ENCODE measurements at regions not wholly inside any gene's neighbourhood (a gene's known extent, or its start where the extent isn't known, plus 50 kb on each side); places are given as distances from the start of the nearest gene placed in this dataset.

- TF ChIP-seq POLR2A (IDR thresholded peaks at IDR 0.05) (no peak), CTCF (IDR thresholded peaks at IDR 0.05) (no peak)
- intact Hi-C loops (cut with DNase I): no loop called here
- Histone ChIP-seq H3K36me3 (no peaks in the 10 kb centered on the region), H3K9me3 (no peaks in the 10 kb centered on the region), H3K27ac (no peak overlapping the region), H3K4me3 (replicated peaks in 1 of 3) (no peak overlapping the region), H3K4me1 (peaks cover 0 to 3% of the 10 kb centered on the region in 2 donors), H3K27me3 (no peaks in the 10 kb centered on the region)
- WGBS, 2 donors: 90 to 99% methylated on average over 7 to 8 of the region's 8 CpGs
- DNase-seq: no peak
Measured at GRCh38 chr3:191972714-191973398, 511.9 kb downstream of the PYDC2 start.

- TF ChIP-seq POLR2A (IDR thresholded peaks at IDR 0.05) (no peak), CTCF (IDR thresholded peaks at IDR 0.05) (no peak)
- no peak overlapping the region for H3K27ac ChIP-seq
- DNase-seq: no peak
- no peak overlapping the region for H3K4me3 ChIP-seq (replicated peaks in 1 of 3)
- H3K4me1 ChIP-seq: peaks cover 0 to 3% of the 10 kb centered on the region in 2 donors
- 50 to 76% methylated on average over 2 to 5 of the region's 6 CpGs for WGBS, 2 donors
- H3K9me3 ChIP-seq: no peaks in the 10 kb centered on the region
- no peaks in the 10 kb centered on the region for H3K36me3 ChIP-seq
- intact Hi-C loops (cut with DNase I): no loop called here
- no peaks in the 10 kb centered on the region for H3K27me3 ChIP-seq
Measured at GRCh38 chr3:191973820-191974219, 512.9 kb downstream of the PYDC2 start.

- intact Hi-C loops (cut with DNase I): no loop called here
- Histone ChIP-seq H3K4me3 (replicated peaks in 1 of 3) (no peak overlapping the region), H3K27me3 (no peaks in the 10 kb centered on the region), H3K4me1 (peaks cover 0 to 3% of the 10 kb centered on the region in 2 donors), H3K36me3 (no peaks in the 10 kb centered on the region), H3K27ac (no peak overlapping the region), H3K9me3 (no peaks in the 10 kb centered on the region)
- WGBS, 2 donors: 46 to 54% methylated on average over 3 to 6 of the region's 6 CpGs
- TF ChIP-seq CTCF (IDR thresholded peaks at IDR 0.05) (no peak), POLR2A (IDR thresholded peaks at IDR 0.05) (no peak)
- DNase-seq: no peak
Measured at GRCh38 chr3:191975936-191976335, 515.0 kb downstream of the PYDC2 start.

GRCh38 chr3:191980443-191980842 lies 519.5 kb downstream of the PYDC2 start:
- 85 to 86% methylated on average over 4 of the region's 4 CpGs for WGBS, 2 donors
- no peaks in the 10 kb centered on the region for H3K36me3 ChIP-seq
- no peak overlapping the region for H3K27ac ChIP-seq
- H3K4me3 ChIP-seq (replicated peaks in 1 of 3): no peak overlapping the region
- no peak for DNase-seq
- no peaks in the 10 kb centered on the region for H3K27me3 ChIP-seq
- H3K4me1 ChIP-seq: peaks cover 0 to 3% of the 10 kb centered on the region in 2 donors
- intact Hi-C loops (cut with DNase I): no loop called here
- H3K9me3 ChIP-seq: no peaks in the 10 kb centered on the region
- TF ChIP-seq POLR2A (IDR thresholded peaks at IDR 0.05) (no peak), CTCF (IDR thresholded peaks at IDR 0.05) (no peak)

- no peak overlapping the region for H3K4me3 ChIP-seq (replicated peaks in 1 of 3)
- no peaks in the 10 kb centered on the region for H3K36me3 ChIP-seq
- no peak overlapping the region for H3K27ac ChIP-seq
- intact Hi-C loops (cut with DNase I): no loop called here
- TF ChIP-seq POLR2A (IDR thresholded peaks at IDR 0.05) (no peak), CTCF (IDR thresholded peaks at IDR 0.05) (no peak)
- DNase-seq: no peak
- H3K4me1 ChIP-seq: no peaks in the 10 kb centered on the region
- WGBS, 2 donors: 63 to 64% methylated on average over 3 of the region's 3 CpGs
- H3K27me3 ChIP-seq: no peaks in the 10 kb centered on the region
- H3K9me3 ChIP-seq: no peaks in the 10 kb centered on the region
Measured at GRCh38 chr3:191982481-191982880, 521.5 kb downstream of the PYDC2 start.
